ENCODE measurements at regions not wholly inside any gene's neighbourhood (a gene's known extent, or its start where the extent isn't known, plus 50 kb on each side); places are given as distances from the start of the nearest gene placed in this dataset.

- DNase-seq (ENCODE audit: extremely low read depth, insufficient read length): no peak
- TF ChIP-seq CTCF (IDR thresholded peaks at IDR 0.05; ENCODE audit: insufficient read depth, low read length, poor library complexity, severe bottlenecking): no peak
- no peak overlapping the region for H3K4me3 ChIP-seq (replicated peaks; ENCODE audit: low read depth, low read length)
- H3K36me3 ChIP-seq (ENCODE audit: control insufficient read depth, insufficient read depth, low read length): no peaks in the 10 kb centered on the region
- H3K27me3 ChIP-seq (replicated peaks; ENCODE audit: control insufficient read depth, insufficient read depth, low read length): no peaks in the 10 kb centered on the region
These were observed 93.7 kb downstream of the TDRD15 start for GRCh38 chr2:21217442-21217841.

- DNase-seq (ENCODE audit: extremely low read depth, insufficient read length): no peak
- TF ChIP-seq CTCF (IDR thresholded peaks at IDR 0.05; ENCODE audit: insufficient read depth, low read length, poor library complexity, severe bottlenecking): no peak
- Histone ChIP-seq H3K27me3 (replicated peaks; ENCODE audit: control insufficient read depth, insufficient read depth, low read length) (no peaks in the 10 kb centered on the region), H3K36me3 (ENCODE audit: control insufficient read depth, insufficient read depth, low read length) (no peaks in the 10 kb centered on the region), H3K4me3 (replicated peaks; ENCODE audit: low read depth, low read length) (no peak overlapping the region)
These were observed 97.2 kb downstream of the TDRD15 start for GRCh38 chr2:21220930-21221329.

- Histone ChIP-seq H3K27me3 (replicated peaks; ENCODE audit: control insufficient read depth, insufficient read depth, low read length) (no peaks in the 10 kb centered on the region), H3K4me3 (replicated peaks; ENCODE audit: low read depth, low read length) (no peak overlapping the region), H3K36me3 (ENCODE audit: control insufficient read depth, insufficient read depth, low read length) (no peaks in the 10 kb centered on the region)
- TF ChIP-seq CTCF (IDR thresholded peaks at IDR 0.05; ENCODE audit: insufficient read depth, low read length, poor library complexity, severe bottlenecking): no peak
- no peak for DNase-seq (ENCODE audit: extremely low read depth, insufficient read length)
These were observed 99.8 kb downstream of the TDRD15 start for GRCh38 chr2:21223618-21224017.

- no peaks in the 10 kb centered on the region for H3K27me3 ChIP-seq (replicated peaks; ENCODE audit: control insufficient read depth, insufficient read depth, low read length)
- no peak overlapping the region for H3K4me3 ChIP-seq (replicated peaks; ENCODE audit: low read depth, low read length)
- no peaks in the 10 kb centered on the region for H3K36me3 ChIP-seq (ENCODE audit: control insufficient read depth, insufficient read depth, low read length)
- DNase-seq (ENCODE audit: extremely low read depth, insufficient read length): no peak
- TF ChIP-seq CTCF (IDR thresholded peaks at IDR 0.05; ENCODE audit: insufficient read depth, low read length, poor library complexity, severe bottlenecking): no peak
These were observed 104.5 kb downstream of the TDRD15 start for GRCh38 chr2:21228041-21228895.

GRCh38 chr2:21229302-21229701 is 105.5 kb downstream of the TDRD15 start:
- Histone ChIP-seq H3K27me3 (replicated peaks; ENCODE audit: control insufficient read depth, insufficient read depth, low read length) (no peaks in the 10 kb centered on the region), H3K36me3 (ENCODE audit: control insufficient read depth, insufficient read depth, low read length) (no peaks in the 10 kb centered on the region), H3K4me3 (replicated peaks; ENCODE audit: low read depth, low read length) (no peak overlapping the region)
- TF ChIP-seq CTCF (IDR thresholded peaks at IDR 0.05; ENCODE audit: insufficient read depth, low read length, poor library complexity, severe bottlenecking): no peak
- no peak for DNase-seq (ENCODE audit: extremely low read depth, insufficient read length)
